CD14-positive monocyte (primary cell): ENCODE measurements at regions not wholly inside any gene's neighbourhood (a gene's known extent, or its start where the extent isn't known, plus 50 kb on each side); places are given as distances from the start of the nearest gene placed in this dataset.

Source experiments
- DNase-seq, 3 donors: peaks; one replicate each; pipeline ENCODE4 v3.0.0-alpha.2; 2011 to 2022
- H2AFZ ChIP-seq: 2 replicates; pipeline ENCODE4 v1.6.0; 2012; ENCODE audit warnings: mild to moderate bottlenecking, low read depth, low read length, inconsistent platforms; ENCODE audit not compliant: insufficient read depth, poor library complexity, severe bottlenecking
- H3K27ac ChIP-seq, 2 donors: 1 replicate in 1 of 2; 2 replicates in 1 of 2; pipeline ENCODE4 v1.5.1; 2012 to 2013; ENCODE audit warnings: low read length in 2 of 2, control low read depth in 1 of 2, inconsistent platforms in 1 of 2, low read depth in 1 of 2, mild to moderate bottlenecking in 1 of 2
- H3K27me3 ChIP-seq, 2 donors: one replicate each; pipeline versions ENCODE4 v1.6.0 to v1.6.1; 2011 to 2013; ENCODE audit warnings: low read length in 2 of 2; ENCODE audit not compliant: control insufficient read depth in 2 of 2, insufficient read depth in 2 of 2
- H3K36me3 ChIP-seq, 2 donors: replicated peaks in 1 of 2; 1 replicate in 1 of 2; 2 replicates in 1 of 2; pipeline versions ENCODE4 v1.5.1 to v1.6.1; 2012 to 2013; ENCODE audit warnings: low read length in 2 of 2, control low read depth in 1 of 2, inconsistent platforms in 1 of 2, mild to moderate bottlenecking in 1 of 2; ENCODE audit not compliant: insufficient read depth in 2 of 2, control insufficient read depth in 1 of 2
- H3K4me1 ChIP-seq, 2 donors: 1 replicate in 1 of 2; 2 replicates in 1 of 2; pipeline versions ENCODE4 v1.5.1 to v1.6.1; 2012 to 2013; ENCODE audit warnings: low read length in 2 of 2, control low read depth in 1 of 2, inconsistent platforms in 1 of 2, mild to moderate bottlenecking in 1 of 2, moderate library complexity in 1 of 2; ENCODE audit not compliant: insufficient read depth in 2 of 2, control insufficient read depth in 1 of 2
- H3K4me2 ChIP-seq: replicated peaks from 2 replicates; pipeline ENCODE3; 2012; ENCODE audit warnings: low read length, moderate library complexity, mild to moderate bottlenecking; ENCODE audit not compliant: poor library complexity, severe bottlenecking; ENCODE audit errors: extremely low read depth
- H3K4me3 ChIP-seq, 3 experiments: fragments of 200-600 bp in 1 of 3; sonication (generic) in 1 of 3; replicated peaks in 1 of 3; 1 replicate in 2 of 3; 2 replicates in 1 of 3; pipeline ENCODE4 v1.5.1; 2011 to 2013; ENCODE audit warnings: low read length in 3 of 3, mild to moderate bottlenecking in 3 of 3, control low read depth in 2 of 3, low read depth in 2 of 3, inconsistent platforms in 1 of 3, moderate library complexity in 1 of 3
- H3K79me2 ChIP-seq: 2 replicates; pipeline ENCODE4 v1.6.0; 2012; ENCODE audit warnings: mild to moderate bottlenecking, control low read depth, inconsistent platforms, low read length, moderate library complexity; ENCODE audit not compliant: insufficient read depth
- H3K9ac ChIP-seq: 2 replicates; pipeline ENCODE4 v1.6.0; 2017; ENCODE audit warnings: low read length, mild to moderate bottlenecking; ENCODE audit not compliant: insufficient read depth, poor library complexity, severe bottlenecking
- H3K9me3 ChIP-seq, 2 donors: replicated peaks in 1 of 2; 1 replicate in 1 of 2; 2 replicates in 1 of 2; pipeline versions ENCODE4 v1.5.1 to v1.6.1; 2012 to 2013; ENCODE audit warnings: low read length in 2 of 2, control low read depth in 1 of 2; ENCODE audit not compliant: control insufficient read depth in 1 of 2, insufficient read depth in 1 of 2
- H4K20me1 ChIP-seq: 2 replicates; pipeline ENCODE4 v1.6.0; 2012; ENCODE audit warnings: mild to moderate bottlenecking, low read length, control low read depth, moderate library complexity; ENCODE audit not compliant: insufficient read depth
- H3K27ac Mint-ChIP-seq, 7 donors: one replicate each; pipeline ENCODE4 v1.8.0; 2020; ENCODE audit warnings: mild to moderate bottlenecking in 7 of 7, mixed read lengths in 7 of 7, moderate library complexity in 6 of 7, inconsistent platforms in 2 of 7
- H3K27me3 Mint-ChIP-seq, 3 donors: one replicate each; pipeline ENCODE4 v1.8.0; 2021 to 2022; ENCODE audit warnings: low read depth in 3 of 3, mild to moderate bottlenecking in 3 of 3, mixed read lengths in 3 of 3, moderate library complexity in 3 of 3, inconsistent platforms in 1 of 3
- H3K36me3 Mint-ChIP-seq, 2 donors: one replicate each; pipeline ENCODE4 v1.8.0; 2020; ENCODE audit warnings: mixed read lengths in 2 of 2, inconsistent platforms in 1 of 2, mild to moderate bottlenecking in 1 of 2
- H3K4me1 Mint-ChIP-seq: one replicate; pipeline ENCODE4 v1.8.0; 2020; ENCODE audit warnings: mild to moderate bottlenecking, mixed read lengths
- H3K4me3 Mint-ChIP-seq, 2 donors: one replicate each; pipeline ENCODE4 v1.8.0; 2020; ENCODE audit warnings: mild to moderate bottlenecking in 2 of 2, mixed read lengths in 2 of 2, moderate library complexity in 1 of 2
- H3K9me3 Mint-ChIP-seq, 7 donors: one replicate each; pipeline ENCODE4 v1.8.0; 2020 to 2022; ENCODE audit warnings: mixed read lengths in 7 of 7, mild to moderate bottlenecking in 6 of 7, moderate library complexity in 6 of 7, inconsistent platforms in 2 of 7
- CTCF ChIP-seq: fragments of 200-600 bp; IDR thresholded peaks from one replicate; pipeline ENCODE4 v1.8.0; 2022; ENCODE audit warnings: antibody characterized with exemption, mild to moderate bottlenecking
- WGBS: methylation state at CpG from one replicate; pipeline ENCODE4 v1.1.5; 2013; ENCODE audit warnings: missing lambda C conversion rate; ENCODE audit not compliant: insufficient coverage; 5-methylcytosine and 5-hydroxymethylcytosine counted together
- intact Hi-C, 2 donors: fragments of 100-400 bp; cut with micrococcal nuclease; formaldehyde crosslinking; loops; one replicate each; pipeline versions ENCODE4 v1.15.0 to v1.15.1; 2023

DNA sequence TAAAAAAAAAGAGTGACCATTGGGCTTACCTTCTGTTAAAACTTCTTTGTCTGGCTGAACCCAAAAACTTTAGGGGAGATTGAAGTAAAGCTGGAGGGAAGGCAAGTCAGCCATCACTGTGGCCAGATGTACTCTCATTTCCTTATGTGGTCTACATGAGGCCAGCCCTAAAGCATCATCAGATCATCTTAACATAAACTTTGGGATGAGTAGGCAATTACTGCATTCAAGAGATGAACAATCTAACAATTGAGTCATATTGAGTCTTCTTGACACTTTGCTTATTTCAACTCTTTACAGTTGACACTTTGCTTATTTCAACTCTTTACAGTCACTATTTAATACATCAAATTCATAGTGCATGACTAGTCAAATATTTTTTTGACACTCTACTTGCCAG, 155.6 kb downstream of the QPCT start:
- DNase-seq: no peak
- Mint-ChIP-seq H3K27ac (no peak overlapping the region), H3K27me3 (peaks cover 0 to 5% (median 2%) of the 10 kb centered on the region in 3 donors), H3K36me3 (peaks cover 0 to 2% of the 10 kb centered on the region in 2 donors), H3K4me3 (no peak overlapping the region), H3K9me3 (peaks cover 4 to 13% (median 9%) of the 10 kb centered on the region in 7 donors), H3K4me1 (no peaks in the 10 kb centered on the region)
- H3K27ac ChIP-seq: no peak overlapping the region
- intact Hi-C loops: no loop called here
- no peak overlapping the region for H3K4me3 ChIP-seq
- TF ChIP-seq CTCF: no peak
- no peaks in the 10 kb centered on the region for H3K36me3 ChIP-seq
- no peak overlapping the region for H3K9ac ChIP-seq
- no peaks in the 10 kb centered on the region for H3K4me1 ChIP-seq
- no peak overlapping the region for H2AFZ ChIP-seq
- no peaks in the 10 kb centered on the region for H4K20me1 ChIP-seq
- no peak overlapping the region for H3K4me2 ChIP-seq
- no peaks in the 10 kb centered on the region for H3K9me3 ChIP-seq
- no peaks in the 10 kb centered on the region for H3K79me2 ChIP-seq
- H3K27me3 ChIP-seq: no peaks in the 10 kb centered on the region

- H3K27me3 ChIP-seq: no peaks in the 10 kb centered on the region
- H3K9ac ChIP-seq: no peak overlapping the region
- no peaks in the 10 kb centered on the region for H4K20me1 ChIP-seq
- H3K4me3 ChIP-seq: no peak overlapping the region
- H3K79me2 ChIP-seq: no peaks in the 10 kb centered on the region
- Mint-ChIP-seq H3K4me3 (no peak overlapping the region), H3K27ac (no peak overlapping the region), H3K27me3 (peaks cover 1 to 8% (median 1%) of the 10 kb centered on the region in 3 donors), H3K36me3 (no peaks in the 10 kb centered on the region), H3K9me3 (peaks cover 4 to 10% (median 7%) of the 10 kb centered on the region in 7 donors), H3K4me1 (no peaks in the 10 kb centered on the region)
- H3K27ac ChIP-seq: no peak overlapping the region
- H3K9me3 ChIP-seq: no peaks in the 10 kb centered on the region
- no peaks in the 10 kb centered on the region for H3K36me3 ChIP-seq
- H2AFZ ChIP-seq: no peak overlapping the region
- DNase-seq: no peak
- intact Hi-C loops: no loop called here
- TF ChIP-seq CTCF: no peak
- no peak overlapping the region for H3K4me2 ChIP-seq
- WGBS: no CpG with 5 or more reads among the region's 2 CpGs
- H3K4me1 ChIP-seq: no peaks in the 10 kb centered on the region
Measured at GRCh38 chr2:37501113-37501512, 156.7 kb downstream of the QPCT start.
